HG03378 (cell line): ENCODE measurements at regions not wholly inside any gene's neighbourhood (a gene's known extent, or its start where the extent isn't known, plus 50 kb on each side); places are given as distances from the start of the nearest gene placed in this dataset.
"Not testable (repeated sequence)": the region's sequence is repeated elsewhere in the genome, so short reads cannot be mapped to it uniquely, and the experiment has no call there.

Experiments used
- ATAC-seq: cut with Tn5 transposase; IDR thresholded peaks from one replicate; pipeline ENCODE4 v1.9.1; 2021; ENCODE audit warnings: mild to moderate bottlenecking, moderate library complexity; ENCODE audit not compliant: unreplicated experiment

GRCh38 chr17:37829592-37830123 is 84.8 kb upstream of the HNF1B start:
- ATAC-seq, result peak; percentile 37

GRCh38 chr17:37828651-37829124 is 83.8 kb upstream of the HNF1B start:
- no peak for ATAC-seq

GRCh38 chr17:37827905-37828650 is 83.2 kb upstream of the HNF1B start:
- no peak for ATAC-seq

GRCh38 chr17:37826497-37827430 is 81.9 kb upstream of the HNF1B start:
- no peak for ATAC-seq

GRCh38 chr17:37825851-37826250 is 81.0 kb upstream of the HNF1B start:
- ATAC-seq, result no peak

GRCh38 chr17:37824534-37825485 is 80.0 kb upstream of the HNF1B start:
- ATAC-seq, result peak; percentile 45

GRCh38 chr17:37823996-37824395 is 79.1 kb upstream of the HNF1B start:
- ATAC-seq, result no peak

- ATAC-seq, result no peak
Measured at GRCh38 chr17:37820995-37821713, 76.3 kb upstream of the HNF1B start.

GRCh38 chr17:37820313-37820994 is 75.6 kb upstream of the HNF1B start:
- no peak for ATAC-seq

- no peak for ATAC-seq
Measured at GRCh38 chr17:37818689-37819088, 73.8 kb upstream of the HNF1B start.

GRCh38 chr17:37816950-37817349 is 72.1 kb upstream of the HNF1B start:
- no peak for ATAC-seq

GRCh38 chr17:37815536-37815935 is 70.7 kb upstream of the HNF1B start:
- ATAC-seq, result no peak

GRCh38 chr17:37813751-37814150 is 68.9 kb upstream of the HNF1B start:
- ATAC-seq, result no peak

GRCh38 chr17:37808846-37809245 is 64.0 kb upstream of the HNF1B start:
- not testable (repeated sequence) for ATAC-seq

- no peak for ATAC-seq
Measured at GRCh38 chr17:37802712-37803416, 58.0 kb upstream of the HNF1B start.

- no peak for ATAC-seq
Measured at GRCh38 chr17:37802061-37802595, 57.3 kb upstream of the HNF1B start.

GRCh38 chr17:37801171-37801570 is 56.3 kb upstream of the HNF1B start:
- ATAC-seq, result no peak

GRCh38 chr17:37797206-37797605 is 52.3 kb upstream of the HNF1B start:
- no peak for ATAC-seq
